Spleen (tissue), 7 donors: ENCODE measurements at regions not wholly inside any gene's neighbourhood (a gene's known extent, or its start where the extent isn't known, plus 50 kb on each side); places are given as distances from the start of the nearest gene placed in this dataset.

Experiments used
- POLR2AphosphoS5 ChIP-seq, 3 donors: sonication (generic); formaldehyde crosslinking; IDR thresholded peaks; one replicate each; pipeline ENCODE4 v1.5.1; 2017; ENCODE audit warnings: antibody characterized with exemption in 3 of 3
- TF ChIP-seq, protein P1 (sequence below), 11 experiments: fragments of 200-600 bp in 7 of 11; fragments of 450-650 bp in 4 of 11; sonication (generic) in 4 of 11; IDR thresholded peaks in 8 of 11; conservative IDR thresholded peaks in 3 of 11; 1 replicate in 7 of 11; 2 replicates in 4 of 11; pipeline versions ENCODE4 v1.4.0 to v1.8.0; 2016 to 2021; ENCODE audit warnings: antibody characterized with exemption in 11 of 11, inconsistent platforms in 4 of 11, mild to moderate bottlenecking in 1 of 11
- donor health status: DM: no; HTN: no; CAD: no; lungs with moderate emphysema.
- donor health status: DM: no; HTN: no; CAD: no.
- donor health status: DM: no; HTN: no; CAD: no.

DNA sequence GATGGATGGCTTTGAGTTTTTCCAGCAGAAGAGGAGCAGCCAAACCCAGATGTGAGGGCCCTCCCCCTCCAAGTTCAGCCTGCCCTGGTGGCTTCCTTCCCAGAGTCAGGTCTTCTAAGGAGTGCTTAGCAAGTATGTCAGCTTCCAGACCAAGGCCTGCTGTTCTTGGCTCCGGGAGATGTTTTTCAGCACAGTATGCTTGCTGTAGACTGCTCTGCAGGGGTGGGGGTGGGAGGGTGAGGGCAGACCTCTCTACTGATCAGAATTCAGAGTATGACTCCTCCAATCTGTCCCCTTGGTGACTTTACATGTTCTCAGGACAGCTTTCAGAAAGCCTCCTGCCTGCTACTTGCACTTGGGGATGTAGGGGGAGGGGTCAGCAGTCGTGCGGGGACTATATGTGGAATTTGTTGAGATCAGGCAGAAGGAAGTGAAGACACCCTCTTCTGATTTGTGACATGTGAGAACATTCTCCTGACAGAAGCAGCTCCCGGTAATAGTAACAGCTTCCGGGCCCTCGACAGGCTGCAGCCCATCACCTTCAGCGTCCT, 516.4 kb upstream of the ZMIZ1 start:
- peak in 2 of 3 donors; percentile 20 to 44 for TF ChIP-seq POLR2AphosphoS5 (IDR thresholded peaks at IDR 0.05)
- TF ChIP-seq, protein P1, sequence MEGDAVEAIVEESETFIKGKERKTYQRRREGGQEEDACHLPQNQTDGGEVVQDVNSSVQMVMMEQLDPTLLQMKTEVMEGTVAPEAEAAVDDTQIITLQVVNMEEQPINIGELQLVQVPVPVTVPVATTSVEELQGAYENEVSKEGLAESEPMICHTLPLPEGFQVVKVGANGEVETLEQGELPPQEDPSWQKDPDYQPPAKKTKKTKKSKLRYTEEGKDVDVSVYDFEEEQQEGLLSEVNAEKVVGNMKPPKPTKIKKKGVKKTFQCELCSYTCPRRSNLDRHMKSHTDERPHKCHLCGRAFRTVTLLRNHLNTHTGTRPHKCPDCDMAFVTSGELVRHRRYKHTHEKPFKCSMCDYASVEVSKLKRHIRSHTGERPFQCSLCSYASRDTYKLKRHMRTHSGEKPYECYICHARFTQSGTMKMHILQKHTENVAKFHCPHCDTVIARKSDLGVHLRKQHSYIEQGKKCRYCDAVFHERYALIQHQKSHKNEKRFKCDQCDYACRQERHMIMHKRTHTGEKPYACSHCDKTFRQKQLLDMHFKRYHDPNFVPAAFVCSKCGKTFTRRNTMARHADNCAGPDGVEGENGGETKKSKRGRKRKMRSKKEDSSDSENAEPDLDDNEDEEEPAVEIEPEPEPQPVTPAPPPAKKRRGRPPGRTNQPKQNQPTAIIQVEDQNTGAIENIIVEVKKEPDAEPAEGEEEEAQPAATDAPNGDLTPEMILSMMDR (IDR thresholded peaks at IDR 0.05 in 8 of 11, conservative IDR thresholded peaks at IDR 0.05 in 3 of 11), result no peak
